NCI-H226 (cell line): ENCODE measurements at regions not wholly inside any gene's neighbourhood (a gene's known extent, or its start where the extent isn't known, plus 50 kb on each side); places are given as distances from the start of the nearest gene placed in this dataset.

Source experiments
- DNase-seq: peaks from one replicate; pipeline ENCODE4 v3.0.0-alpha.2; 2015

- DNase-seq, result no peak
These were observed 292.9 kb upstream of the GRIP1 start for GRCh38 chr12:66971816-66972215.

- DNase-seq, result peak; percentile 35
These were observed 292.6 kb upstream of the CAND1 start for GRCh38 chr12:66976526-66976925.

GRCh38 chr12:66978802-66979201 is 290.4 kb upstream of the CAND1 start:
- no peak for DNase-seq

GRCh38 chr12:66979251-66979650 is 289.9 kb upstream of the CAND1 start:
- DNase-seq, result no peak

- DNase-seq, result no peak
These were observed 285.1 kb upstream of the CAND1 start for GRCh38 chr12:66984077-66984476.

- peak; percentile 76 for DNase-seq
These were observed 284.2 kb upstream of the CAND1 start for GRCh38 chr12:66984962-66985361.

GRCh38 chr12:66999141-66999540 is 270.0 kb upstream of the CAND1 start:
- no peak for DNase-seq

- DNase-seq, result no peak
These were observed 267.9 kb upstream of the CAND1 start for GRCh38 chr12:67001251-67001650.

GRCh38 chr12:67002720-67003119 is 266.4 kb upstream of the CAND1 start:
- peak; percentile 24 for DNase-seq

GRCh38 chr12:67006610-67007009 is 262.5 kb upstream of the CAND1 start:
- DNase-seq, result no peak

GRCh38 chr12:67014642-67015041 is 254.5 kb upstream of the CAND1 start:
- DNase-seq, result no peak

- DNase-seq, result no peak
These were observed 251.1 kb upstream of the CAND1 start for GRCh38 chr12:67018105-67018504.

GRCh38 chr12:67019070-67019469 is 250.1 kb upstream of the CAND1 start:
- no peak for DNase-seq

- DNase-seq, result no peak
These were observed 243.5 kb upstream of the CAND1 start for GRCh38 chr12:67025543-67026114.

- no peak for DNase-seq
These were observed 242.5 kb upstream of the CAND1 start for GRCh38 chr12:67026487-67027246.

- DNase-seq, result no peak
These were observed 240.6 kb upstream of the CAND1 start for GRCh38 chr12:67028529-67028928.

GRCh38 chr12:67034110-67034879 is 234.9 kb upstream of the CAND1 start:
- DNase-seq, result peak; percentile 79

GRCh38 chr12:67035121-67035520 is 234.0 kb upstream of the CAND1 start:
- no peak for DNase-seq

- DNase-seq, result no peak
These were observed 230.7 kb upstream of the CAND1 start for GRCh38 chr12:67038486-67038885.

- DNase-seq, result peak; percentile 2
These were observed 228.9 kb upstream of the CAND1 start for GRCh38 chr12:67039995-67040860.

GRCh38 chr12:67040861-67041137 is 228.4 kb upstream of the CAND1 start:
- no peak for DNase-seq

- peak; percentile 91 for DNase-seq
These were observed 226.4 kb upstream of the CAND1 start for GRCh38 chr12:67042697-67043131.

- peak; percentile 74 for DNase-seq
These were observed 225.4 kb upstream of the CAND1 start for GRCh38 chr12:67043771-67044170.
